Upper lobe of left lung (tissue), 6 donors: ENCODE measurements at regions not wholly inside any gene's neighbourhood (a gene's known extent, or its start where the extent isn't known, plus 50 kb on each side); places are given as distances from the start of the nearest gene placed in this dataset.

ENCODE experiments used
- ATAC-seq, 2 donors: fragments of 200-7000 bp; cut with Tn5 transposase; one replicate each; pipeline ENCODE4 v1.9.1; 2022; ENCODE audit warnings: mild to moderate bottlenecking in 2 of 2, moderate library complexity in 2 of 2; ENCODE audit not compliant: low FRiP score in 2 of 2
- DNase-seq, 2 donors: peaks; one replicate each; pipeline ENCODE4 v3.0.0-alpha.2; 2019 to 2020
- H3K27ac ChIP-seq, 4 donors: fragments of 200-600 bp; sonication (generic); one replicate each; pipeline ENCODE4 v1.5.1; 2016 to 2019
- H3K27me3 ChIP-seq, 4 donors: fragments of 200-600 bp; sonication (generic); one replicate each; pipeline ENCODE4 v1.5.1; 2017 to 2019
- H3K36me3 ChIP-seq, 4 donors: fragments of 200-600 bp; sonication (generic); one replicate each; pipeline ENCODE4 v1.5.1; 2016 to 2019
- H3K4me1 ChIP-seq, 4 donors: fragments of 200-600 bp; sonication (generic); one replicate each; pipeline ENCODE4 v1.5.1; 2018 to 2019
- H3K4me3 ChIP-seq, 4 donors: fragments of 200-600 bp; sonication (generic); one replicate each; pipeline ENCODE4 v1.5.1; 2017 to 2019; ENCODE audit warnings: mild to moderate bottlenecking in 2 of 4, moderate library complexity in 1 of 4
- H3K9me3 ChIP-seq, 4 donors: fragments of 200-600 bp; sonication (generic); one replicate each; pipeline ENCODE4 v1.5.1; 2018 to 2019
- CTCF ChIP-seq, 6 experiments: fragments of 450-650 bp in 4 of 6; fragments of 200-600 bp in 2 of 6; sonication (generic) in 2 of 6; IDR thresholded peaks; one replicate each; pipeline ENCODE4 v1.5.1; 2016 to 2019; ENCODE audit warnings: antibody characterized with exemption in 6 of 6
- EP300 ChIP-seq, 4 donors: sonication (generic); formaldehyde crosslinking; IDR thresholded peaks; one replicate each; pipeline ENCODE4 v1.5.1; 2017; ENCODE audit warnings: antibody characterized with exemption in 4 of 4, control low read depth in 2 of 4
- POLR2A ChIP-seq, 4 donors: fragments of 450-650 bp; IDR thresholded peaks; one replicate each; pipeline ENCODE4 v1.5.1; 2016 to 2017; ENCODE audit warnings: antibody characterized with exemption in 4 of 4, mild to moderate bottlenecking in 2 of 4
- POLR2AphosphoS5 ChIP-seq, 2 donors: sonication (generic); formaldehyde crosslinking; IDR thresholded peaks; one replicate each; pipeline ENCODE4 v1.5.1; 2017; ENCODE audit warnings: antibody characterized with exemption in 2 of 2
- WGBS, 2 donors: methylation state at CpG; one replicate each; pipeline ENCODE4 v1.1.5; 2017 to 2018; 5-methylcytosine and 5-hydroxymethylcytosine counted together
- donor health status: DM: no; HTN: no; CAD: no; lungs with moderate emphysema.
- donor health status: DM: no; HTN: yes; CAD: no; lungs with severe emphysema.

- no peaks in the 10 kb centered on the region for H3K27me3 ChIP-seq
- DNase-seq (no peak), ATAC-seq (no peak)
- no peak overlapping the region for H3K27ac ChIP-seq
- no peaks in the 10 kb centered on the region for H3K9me3 ChIP-seq
- no peaks in the 10 kb centered on the region for H3K4me1 ChIP-seq
- WGBS, 2 donors: 58 to 67% methylated on average over 3 of the region's 3 CpGs
- no peak overlapping the region for H3K4me3 ChIP-seq
- TF ChIP-seq POLR2A (IDR thresholded peaks at IDR 0.05) (no peak), POLR2AphosphoS5 (IDR thresholded peaks at IDR 0.05) (no peak), EP300 (IDR thresholded peaks at IDR 0.05) (no peak), CTCF (IDR thresholded peaks at IDR 0.05) (no peak)
- H3K36me3 ChIP-seq: no peaks in the 10 kb centered on the region
These were observed 610.5 kb upstream of the TECRL start for GRCh38 chr4:65019775-65020174.

- no peaks in the 10 kb centered on the region for H3K4me1 ChIP-seq
- H3K27me3 ChIP-seq: no peaks in the 10 kb centered on the region
- 82 to 100% methylated on average over 1 of the region's 1 CpG for WGBS, 2 donors
- ATAC-seq: no peak
- no peaks in the 10 kb centered on the region for H3K9me3 ChIP-seq
- no peak overlapping the region for H3K27ac ChIP-seq
- H3K4me3 ChIP-seq: no peak overlapping the region
- no peak for DNase-seq
- TF ChIP-seq EP300 (IDR thresholded peaks at IDR 0.05): no peak
- TF ChIP-seq POLR2A (IDR thresholded peaks at IDR 0.05): no peak
- no peak for TF ChIP-seq CTCF (IDR thresholded peaks at IDR 0.05)
- no peak for TF ChIP-seq POLR2AphosphoS5 (IDR thresholded peaks at IDR 0.05)
- no peaks in the 10 kb centered on the region for H3K36me3 ChIP-seq
These were observed 609.1 kb upstream of the TECRL start for GRCh38 chr4:65018313-65018712.

GRCh38 chr4:65014078-65014477 is 604.8 kb upstream of the TECRL start:
- WGBS, 2 donors: 67 to 80% methylated on average over 4 of the region's 4 CpGs
- TF ChIP-seq CTCF (IDR thresholded peaks at IDR 0.05): no peak
- no peak for TF ChIP-seq POLR2AphosphoS5 (IDR thresholded peaks at IDR 0.05)
- no peak for TF ChIP-seq POLR2A (IDR thresholded peaks at IDR 0.05)
- no peak for TF ChIP-seq EP300 (IDR thresholded peaks at IDR 0.05)
- H3K9me3 ChIP-seq: no peaks in the 10 kb centered on the region
- no peak overlapping the region for H3K27ac ChIP-seq
- no peaks in the 10 kb centered on the region for H3K27me3 ChIP-seq
- ATAC-seq: no peak
- no peaks in the 10 kb centered on the region for H3K4me1 ChIP-seq
- DNase-seq: no peak
- H3K36me3 ChIP-seq: no peaks in the 10 kb centered on the region
- no peak overlapping the region for H3K4me3 ChIP-seq

- 30 to 31% methylated on average over 5 of the region's 5 CpGs for WGBS, 2 donors
These were observed 598.7 kb upstream of the TECRL start for GRCh38 chr4:65007841-65008439.

More at GRCh38 chr4:65007841-65008439, 598.7 kb upstream of the TECRL start:
- Histone ChIP-seq H3K4me1 (no peaks in the 10 kb centered on the region), H3K27me3 (no peaks in the 10 kb centered on the region), H3K36me3 (no peaks in the 10 kb centered on the region), H3K27ac (no peak overlapping the region), H3K9me3 (no peaks in the 10 kb centered on the region), H3K4me3 (no peak overlapping the region)
- no peak for TF ChIP-seq POLR2AphosphoS5 (IDR thresholded peaks at IDR 0.05)
- no peak for TF ChIP-seq EP300 (IDR thresholded peaks at IDR 0.05)
- peak in 4 of 6 experiments; percentile 15 to 40 (median 26) for TF ChIP-seq CTCF (IDR thresholded peaks at IDR 0.05)
- no peak for DNase-seq
- no peak for ATAC-seq
